Stimulated activated CD8-positive, alpha-beta memory T cell treated with anti-CD3 and anti-CD28 coated beads, Interleukin-12 subunit alpha, Interleukin-12 subunit beta, amount 100 ng/mL, for 24 hours (primary cell): ENCODE measurements at regions not wholly inside any gene's neighbourhood (a gene's known extent, or its start where the extent isn't known, plus 50 kb on each side); places are given as distances from the start of the nearest gene placed in this dataset.

Experiments
- DNase-seq: peaks from one replicate; pipeline ENCODE4 v3.0.0-alpha.2; 2020; ENCODE audit errors: extremely low read depth

DNA sequence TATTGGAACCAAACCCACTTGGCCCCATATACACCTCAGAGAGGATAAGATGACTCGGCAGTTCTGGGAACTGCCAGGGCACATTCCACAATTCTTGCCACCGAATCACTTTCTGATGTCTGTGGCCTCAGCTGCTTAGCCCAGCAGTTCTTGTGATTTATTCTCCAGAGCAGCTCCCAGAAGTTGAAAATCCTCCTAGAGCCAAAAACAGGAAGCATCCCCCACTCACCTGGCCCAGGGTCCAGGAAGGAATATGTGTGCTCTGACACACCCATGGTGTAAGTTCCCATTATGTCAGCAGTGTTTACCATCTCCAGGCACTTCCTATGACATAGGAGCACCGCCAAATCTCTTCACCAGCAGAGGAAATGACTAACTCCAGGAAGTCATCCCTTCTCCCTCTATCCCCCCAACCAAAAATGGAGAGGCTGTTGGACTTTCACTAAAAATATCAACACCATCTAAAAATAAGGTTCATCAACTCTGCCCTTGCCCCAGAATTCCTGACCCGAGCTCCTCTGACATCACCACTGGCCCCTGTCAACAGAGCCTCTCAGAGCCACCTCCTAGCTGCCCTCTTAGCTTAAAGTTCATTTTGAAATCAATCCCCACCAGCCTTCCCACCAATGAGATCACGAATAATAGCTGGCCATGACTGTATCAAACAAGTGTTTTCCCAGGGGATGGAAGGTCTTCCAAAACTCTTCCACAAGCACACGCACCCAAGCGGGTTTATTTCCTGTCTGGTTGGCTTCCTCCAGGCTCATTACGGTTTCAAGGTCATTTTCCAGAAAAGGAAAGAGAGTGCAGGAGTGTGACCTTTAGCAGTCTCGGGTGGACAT is 223.1 kb upstream of the PARD3B start:
- no peak for DNase-seq

DNA sequence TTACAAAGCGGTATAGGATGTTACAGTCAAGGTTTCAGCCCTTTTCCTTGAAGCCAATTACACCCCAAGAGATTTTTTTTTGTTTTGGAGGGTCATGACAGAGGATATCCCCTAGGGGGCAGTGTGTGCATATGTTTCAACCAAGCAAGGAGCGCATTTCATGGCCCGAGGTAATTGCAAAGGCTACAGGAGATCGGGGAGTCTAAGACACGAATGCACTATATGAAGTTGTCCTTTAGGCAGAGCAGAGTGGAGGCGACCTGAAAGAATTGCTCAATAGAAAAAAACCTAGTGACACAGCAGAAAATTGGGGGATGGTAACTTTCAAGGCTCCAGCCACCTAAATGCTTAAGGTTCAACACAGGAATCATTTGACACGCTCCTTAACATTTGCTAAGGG is 219.8 kb upstream of the PARD3B start:
- DNase-seq: no peak

DNA sequence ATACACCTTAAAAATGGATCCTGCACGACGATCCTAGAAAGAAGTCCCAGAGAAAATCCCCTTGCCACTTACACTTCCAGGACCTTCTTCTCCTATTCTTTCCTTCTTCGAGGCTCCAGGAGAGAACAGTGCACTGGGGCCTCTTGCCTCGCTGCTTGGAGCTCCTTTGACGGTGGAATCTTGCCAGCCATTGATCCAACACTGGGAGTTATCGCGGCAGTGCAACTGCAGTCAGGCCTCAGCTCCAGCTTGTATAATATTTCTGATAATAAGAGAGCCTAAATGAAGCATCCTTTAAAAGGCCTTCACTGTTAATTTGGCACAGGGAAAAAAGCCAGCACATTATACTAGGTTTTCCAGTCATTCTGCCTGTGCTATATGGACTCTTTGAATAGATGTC is 216.9 kb upstream of the PARD3B start:
- no peak for DNase-seq

DNA sequence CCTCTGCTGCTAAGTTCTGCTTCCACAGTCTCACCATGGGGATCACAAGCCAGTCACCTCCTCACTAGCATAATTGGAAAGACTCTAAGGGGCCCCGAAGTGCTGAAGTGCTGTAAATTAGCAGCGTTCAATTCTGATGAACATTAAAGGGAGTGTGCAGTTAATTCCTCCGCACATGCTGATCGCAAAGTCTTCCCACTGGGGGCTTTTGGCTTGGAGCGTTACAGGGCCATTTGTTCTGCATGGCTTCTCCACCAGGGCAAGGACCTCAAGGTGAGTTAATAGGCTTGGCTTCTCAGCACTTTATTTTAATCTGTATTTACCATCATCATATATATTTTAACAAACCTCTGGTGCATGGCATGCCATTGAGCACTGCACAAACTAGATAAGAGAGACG is 216.3 kb upstream of the PARD3B start:
- DNase-seq: no peak

DNA sequence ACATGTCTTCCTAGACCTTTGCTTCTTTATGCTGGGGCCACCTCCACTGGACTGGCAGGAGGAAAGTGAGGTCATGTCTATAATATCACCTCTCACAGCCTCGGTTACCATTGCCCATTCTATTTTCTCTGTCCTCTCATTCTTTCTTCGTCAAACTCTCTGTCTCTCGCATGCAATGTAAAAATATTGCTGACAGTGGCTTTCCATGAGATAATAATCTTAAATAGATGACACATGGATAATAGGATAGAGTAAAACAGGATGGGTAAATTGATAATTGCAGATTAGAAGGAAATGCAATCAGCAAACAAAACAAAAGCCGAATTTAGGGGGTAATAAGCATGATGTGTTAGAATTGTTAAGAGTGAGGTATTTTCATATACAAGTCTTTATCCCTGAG is 215.7 kb upstream of the PARD3B start:
- DNase-seq: no peak

DNA sequence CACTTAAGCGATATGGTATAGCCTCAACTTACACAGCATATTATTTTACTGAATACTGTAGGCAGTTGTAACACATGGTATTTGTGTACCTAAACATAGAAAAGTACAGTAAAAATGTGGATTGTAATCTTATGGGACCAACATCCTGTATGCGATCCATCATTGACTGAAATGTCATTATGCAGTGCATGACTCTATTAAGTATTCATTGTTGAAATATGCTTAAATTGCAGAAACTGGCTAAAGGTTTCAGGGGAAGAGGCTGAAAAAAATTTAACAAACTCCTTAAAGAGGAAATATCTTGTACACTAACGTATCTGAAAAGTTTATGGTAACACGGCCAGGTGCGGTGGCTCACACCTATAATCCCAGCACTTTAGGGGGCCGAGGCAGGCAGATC is 214.1 kb upstream of the PARD3B start:
- DNase-seq: no peak

DNA sequence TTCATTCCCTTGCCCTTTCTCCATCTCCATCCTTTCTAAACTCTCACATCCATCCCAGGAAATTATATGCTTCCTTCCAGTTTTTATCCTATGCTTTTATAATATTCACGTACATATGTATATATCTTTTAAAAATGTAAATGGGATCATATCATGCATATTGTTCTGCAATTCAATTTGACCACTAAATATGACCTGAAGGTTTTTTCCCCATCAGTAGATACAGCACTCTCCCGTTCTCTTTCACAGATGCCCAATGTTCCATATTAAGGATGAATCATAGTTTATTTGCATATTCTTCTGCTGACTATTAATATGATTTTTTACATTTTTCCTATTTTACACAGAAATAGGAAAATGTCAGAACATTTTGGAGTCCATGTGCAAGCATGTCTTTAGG is 213.3 kb upstream of the PARD3B start:
- no peak for DNase-seq

DNA sequence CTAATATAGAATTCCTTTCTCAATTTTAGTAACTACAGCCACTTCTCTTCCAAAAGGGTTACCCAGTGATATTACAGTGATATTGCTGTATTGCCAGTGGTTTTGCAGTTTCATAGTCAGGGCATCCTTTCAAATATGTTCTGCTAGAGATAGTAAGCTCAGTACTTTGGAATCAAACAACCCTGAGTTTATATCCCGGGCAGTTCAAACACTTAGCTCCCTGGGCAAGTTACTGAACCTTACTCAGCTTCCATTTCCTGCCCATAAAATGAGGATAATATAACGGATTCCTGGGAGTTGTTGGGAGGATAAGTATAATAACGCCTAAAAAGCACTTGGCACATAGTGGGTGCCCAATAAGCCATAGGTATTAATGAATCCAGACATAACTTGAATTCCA is 212.6 kb upstream of the PARD3B start:
- no peak for DNase-seq

DNA sequence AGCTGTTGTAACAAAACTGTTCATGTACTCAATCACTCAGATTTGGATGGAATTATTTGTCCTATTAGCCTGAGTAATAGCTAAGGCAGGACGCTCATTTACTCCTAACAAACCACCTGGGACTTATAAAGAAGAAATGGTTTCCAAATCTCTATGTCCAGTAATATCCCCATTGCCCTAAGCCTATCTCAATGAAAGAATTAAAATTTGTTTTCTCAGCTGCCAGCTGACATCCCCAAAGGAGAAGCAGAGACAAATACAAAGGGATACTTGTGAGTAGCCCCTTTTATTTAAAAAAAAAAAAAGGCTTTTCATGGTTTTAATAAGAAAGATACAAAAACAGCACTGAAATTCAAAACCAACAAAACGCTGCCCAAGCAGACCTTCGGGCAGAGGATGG is 211.4 kb upstream of the PARD3B start:
- DNase-seq: no peak

DNA sequence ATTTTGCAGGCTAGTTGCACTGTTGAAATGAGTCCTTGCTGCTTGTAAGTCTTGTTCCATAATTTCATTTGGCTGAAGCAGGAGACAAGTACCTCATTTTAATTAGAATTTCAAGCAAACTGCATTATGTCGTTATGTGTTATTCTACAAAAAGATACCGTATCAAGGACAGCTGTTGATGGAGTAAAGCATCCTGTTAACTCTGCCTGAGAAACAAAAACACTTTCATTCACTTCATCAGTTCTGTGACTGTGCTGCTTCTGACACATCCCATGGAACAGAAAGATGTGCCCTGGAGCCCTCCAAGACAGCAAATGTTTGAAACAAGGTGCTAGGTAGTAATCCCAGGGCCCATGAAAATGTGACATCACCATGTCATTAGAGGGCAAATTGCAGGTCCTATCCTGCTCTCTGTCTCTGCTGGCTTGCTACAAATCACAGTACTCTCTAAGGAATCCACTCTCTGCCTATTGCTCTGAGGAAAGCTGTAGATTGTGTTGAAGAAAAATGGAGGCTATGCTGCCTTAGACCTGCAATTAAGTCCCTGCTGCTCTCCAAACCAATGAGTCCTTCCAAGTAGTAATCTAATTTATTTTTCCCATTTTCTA is 209.7 kb upstream of the PARD3B start:
- no peak for DNase-seq

DNA sequence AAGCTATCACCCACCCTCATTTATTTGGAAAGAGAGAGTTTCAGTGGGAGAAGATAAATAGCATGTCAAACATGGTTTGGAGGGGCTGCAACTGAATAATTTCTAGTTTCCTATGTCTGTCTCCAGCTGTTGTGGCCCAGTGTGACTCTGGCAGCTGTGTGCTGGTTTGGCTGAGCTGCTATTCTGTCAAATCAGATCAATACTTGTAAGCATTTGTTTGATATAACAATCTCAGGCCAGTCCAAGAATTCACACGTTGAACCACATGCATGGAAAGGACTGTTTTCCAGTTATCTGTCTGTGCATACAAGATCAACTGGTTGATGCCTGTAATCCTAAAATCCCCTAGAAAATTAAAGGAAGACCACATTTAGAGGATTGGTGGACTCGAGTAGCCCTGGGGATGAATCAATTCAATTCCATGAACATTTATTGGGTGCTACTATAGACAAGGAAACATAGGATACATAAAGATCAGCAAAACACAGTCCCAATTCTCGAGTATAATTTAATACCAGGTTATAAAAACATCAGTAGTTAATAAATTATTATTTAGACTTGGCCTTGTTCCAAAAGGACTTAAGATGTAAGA is 209.0 kb upstream of the PARD3B start:
- DNase-seq: no peak

DNA sequence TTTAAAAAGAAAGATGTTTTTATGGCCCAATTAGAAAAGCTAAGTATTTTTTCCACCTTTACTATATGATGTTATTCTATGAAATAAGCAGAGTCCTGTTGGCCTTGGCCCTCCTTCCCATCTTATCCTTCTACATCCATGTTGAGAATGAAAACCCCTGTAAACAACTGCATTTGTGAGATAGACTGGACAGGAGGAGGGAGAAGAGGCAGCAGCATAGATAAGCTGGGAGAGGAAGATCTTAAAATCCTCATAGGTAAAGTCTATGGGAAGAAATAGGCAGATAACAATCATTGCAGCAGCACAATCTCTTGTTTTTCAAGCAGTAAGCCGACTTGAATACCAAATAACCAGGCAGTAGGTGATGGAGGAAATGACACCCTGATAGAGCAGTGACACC is 207.6 kb upstream of the PARD3B start:
- no peak for DNase-seq

DNA sequence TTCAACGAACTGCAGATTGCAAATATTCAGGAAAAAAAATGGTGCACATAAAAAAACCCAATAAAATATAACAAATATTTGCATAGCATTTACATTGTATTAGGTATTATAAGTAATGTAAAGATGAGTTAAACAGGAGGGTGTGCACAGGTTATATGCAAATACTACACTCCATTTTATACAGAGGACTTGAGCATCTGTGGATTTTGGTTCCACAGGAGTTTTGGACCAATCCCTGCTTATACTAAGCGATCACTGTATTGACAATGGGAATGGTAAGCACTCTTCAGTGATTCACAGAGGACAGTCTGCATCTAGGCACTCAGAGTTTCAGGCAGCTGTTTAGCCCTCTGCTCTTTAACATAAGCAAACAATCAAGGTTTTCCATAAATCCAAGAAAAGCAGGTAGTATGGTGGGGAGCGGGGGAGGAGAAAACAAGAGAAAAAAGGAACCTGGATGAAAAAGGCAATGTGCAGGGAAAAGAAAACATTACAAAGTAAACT is 206.0 kb upstream of the PARD3B start:
- no peak for DNase-seq

DNA sequence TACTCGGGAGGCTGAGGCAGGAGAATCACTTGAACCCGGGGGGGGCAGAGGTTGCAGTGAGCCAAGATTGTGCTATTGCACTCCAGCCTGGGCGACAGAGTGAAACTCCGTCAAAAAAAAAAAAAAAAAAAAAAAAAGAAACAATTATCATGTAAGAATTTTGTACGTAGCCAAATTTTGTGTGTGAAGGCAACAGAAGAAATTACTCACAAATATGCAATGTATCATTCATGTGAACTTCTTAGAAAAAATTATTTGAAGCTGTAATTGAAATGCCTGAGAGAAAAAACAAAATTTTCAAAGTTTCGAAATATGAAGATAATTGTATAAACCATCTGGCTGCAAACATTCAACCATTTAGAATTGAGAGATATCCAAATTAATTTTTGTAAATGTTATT is 204.8 kb upstream of the PARD3B start:
- no peak for DNase-seq

DNA sequence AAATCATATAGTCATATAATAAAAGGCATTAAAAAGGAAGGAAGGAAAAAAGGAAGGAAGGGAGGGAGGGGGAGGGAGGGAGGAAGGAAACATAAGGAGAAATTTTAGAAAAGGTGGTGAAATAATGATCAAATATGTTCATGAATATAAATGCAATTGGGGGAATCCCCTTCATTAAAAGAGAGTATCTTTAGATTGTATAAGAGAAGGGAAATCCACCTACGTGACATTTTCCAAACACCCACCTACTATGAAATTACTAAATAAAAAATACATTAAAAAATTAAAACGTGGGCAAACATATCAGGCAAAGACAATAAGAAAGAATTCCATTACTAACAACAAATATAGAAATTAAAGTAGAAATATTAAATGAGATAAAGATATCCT is 203.4 kb upstream of the PARD3B start:
- DNase-seq: no peak

DNA sequence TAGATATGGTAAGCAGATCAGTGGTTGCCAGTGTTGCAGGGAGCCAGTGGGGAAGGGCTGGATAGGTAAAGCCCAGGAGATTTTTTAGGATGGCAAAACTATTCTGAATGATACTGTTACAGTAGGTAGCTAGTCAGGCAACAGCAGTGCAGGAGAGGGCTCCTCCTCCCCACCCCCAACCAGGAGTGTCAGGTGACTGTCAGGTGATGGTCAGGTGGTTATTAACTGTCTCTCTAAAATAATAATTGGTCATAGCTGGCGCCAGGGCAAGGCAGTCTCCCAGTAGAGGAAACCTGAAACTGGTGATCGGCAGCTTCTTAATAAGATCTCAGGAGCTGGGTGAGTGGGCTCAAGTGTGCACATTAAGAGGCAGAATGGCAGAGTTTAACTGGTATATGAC is 201.6 kb upstream of the PARD3B start:
- no peak for DNase-seq

DNA sequence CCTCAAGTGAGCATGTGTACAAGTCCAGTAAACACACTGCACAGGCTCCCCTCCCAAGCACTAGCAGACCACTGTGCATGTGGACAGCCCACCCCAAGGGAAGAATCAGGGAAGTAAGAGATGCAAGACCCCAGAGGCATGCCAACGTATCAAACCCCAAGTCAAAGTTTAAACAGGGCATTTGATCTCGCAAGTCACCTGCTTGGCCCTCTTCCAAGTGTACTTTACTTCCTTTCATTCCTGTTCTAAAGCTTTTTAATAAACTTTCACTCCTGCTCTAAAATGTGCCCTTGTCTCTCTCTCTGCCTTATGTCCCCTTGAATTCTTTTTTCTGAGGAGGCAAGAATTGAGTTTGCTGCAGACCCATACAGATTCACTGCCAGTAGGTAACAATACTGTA is 201.2 kb upstream of the PARD3B start:
- DNase-seq: no peak

DNA sequence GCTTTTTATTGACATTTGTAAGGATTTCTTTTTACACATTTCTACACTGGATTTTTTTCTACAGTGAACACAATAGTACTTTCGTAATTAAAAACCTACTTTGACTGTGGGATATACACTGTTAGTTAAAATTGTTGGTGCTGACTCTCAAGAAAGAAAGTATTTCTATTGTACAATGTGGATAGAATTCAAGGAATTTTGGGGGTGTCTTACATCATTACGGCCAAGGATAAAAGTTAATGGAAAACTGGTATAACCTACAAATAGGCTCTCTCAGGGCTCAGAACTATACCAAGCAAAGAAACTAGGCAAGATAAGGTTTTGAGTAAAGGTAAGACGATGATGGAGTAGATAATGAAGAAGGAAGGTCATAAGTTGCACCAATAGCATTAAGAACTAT is 198.4 kb upstream of the PARD3B start:
- DNase-seq: no peak

DNA sequence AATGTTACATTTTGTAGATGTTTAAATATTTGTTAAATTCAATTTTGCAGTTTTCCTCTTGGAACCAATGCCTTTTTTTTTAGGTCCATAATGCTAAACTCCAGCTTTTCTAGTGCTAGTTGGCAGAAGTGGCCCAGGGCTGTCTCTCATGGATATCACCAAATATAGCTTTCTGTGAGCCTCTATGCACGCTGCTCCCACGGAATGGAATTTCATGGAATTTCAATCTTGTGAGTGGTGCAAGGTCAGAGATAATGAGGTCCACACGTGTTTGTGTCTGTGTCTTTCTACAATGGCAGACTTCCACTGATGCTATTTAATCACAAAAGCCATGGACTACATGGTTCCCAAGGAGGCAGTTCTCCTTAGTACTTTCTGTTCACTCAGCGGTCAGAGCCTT is 191.5 kb upstream of the PARD3B start:
- no peak for DNase-seq

DNA sequence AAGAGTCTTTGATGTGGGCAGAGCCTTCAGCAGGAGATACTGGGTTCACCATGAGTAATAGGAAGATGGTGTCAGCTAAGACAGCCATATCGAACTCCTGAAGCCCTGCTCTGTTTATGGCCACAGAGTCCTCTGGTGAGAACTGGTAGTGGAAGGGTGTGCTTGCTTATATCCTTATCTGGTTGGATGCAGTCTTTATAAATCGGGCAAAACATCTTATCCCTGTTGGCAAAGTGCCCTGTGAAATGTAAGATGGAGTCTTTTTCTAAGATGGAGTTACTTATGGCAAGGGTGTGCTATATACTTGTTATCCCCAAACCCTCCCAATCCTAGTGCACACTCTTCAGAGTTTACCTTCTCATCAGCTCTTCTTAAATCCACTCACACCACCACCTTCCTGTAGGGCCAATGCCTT is 190.8 kb upstream of the PARD3B start:
- DNase-seq: no peak

DNA sequence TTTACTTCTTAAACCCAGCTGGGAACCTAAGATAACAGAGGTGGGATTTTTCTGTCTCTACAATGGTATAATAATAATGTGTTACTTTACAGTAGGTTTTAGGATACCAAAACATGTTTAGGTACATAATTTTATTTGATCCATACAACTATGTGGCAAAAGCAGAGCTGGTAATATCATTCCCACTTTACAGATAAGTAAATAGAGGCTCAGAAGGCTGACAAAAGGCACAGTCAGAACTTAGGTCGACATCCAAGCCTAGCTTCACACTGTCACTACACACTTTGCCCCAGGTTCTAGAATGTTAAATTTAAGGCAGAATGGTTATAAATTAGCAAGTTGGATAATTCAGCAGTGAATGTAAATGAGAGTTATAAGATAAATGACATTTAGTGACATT is 189.6 kb upstream of the PARD3B start:
- DNase-seq: no peak

DNA sequence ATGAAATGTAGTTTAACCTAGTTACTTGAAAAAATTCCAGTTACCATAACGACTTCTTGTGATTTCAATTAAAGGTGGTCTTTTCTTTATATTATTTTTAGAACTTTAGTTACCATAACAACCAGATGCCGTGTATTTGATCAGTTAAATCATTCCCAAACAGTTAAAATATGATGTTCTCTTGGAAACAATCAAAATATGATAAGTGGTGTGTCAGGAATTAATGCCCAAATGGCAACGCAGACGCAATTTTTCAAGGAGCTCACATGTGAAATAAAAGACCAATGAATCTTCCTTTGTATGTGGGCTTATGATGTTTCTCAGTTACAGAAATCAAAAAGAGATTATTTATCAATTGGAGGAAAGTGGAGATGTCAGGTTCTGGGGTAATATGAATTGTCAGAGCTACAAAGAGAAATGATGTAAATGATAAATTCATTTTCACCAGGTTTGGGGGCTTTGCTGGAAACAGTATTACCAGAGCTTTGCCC is 189.1 kb upstream of the PARD3B start:
- no peak for DNase-seq

DNA sequence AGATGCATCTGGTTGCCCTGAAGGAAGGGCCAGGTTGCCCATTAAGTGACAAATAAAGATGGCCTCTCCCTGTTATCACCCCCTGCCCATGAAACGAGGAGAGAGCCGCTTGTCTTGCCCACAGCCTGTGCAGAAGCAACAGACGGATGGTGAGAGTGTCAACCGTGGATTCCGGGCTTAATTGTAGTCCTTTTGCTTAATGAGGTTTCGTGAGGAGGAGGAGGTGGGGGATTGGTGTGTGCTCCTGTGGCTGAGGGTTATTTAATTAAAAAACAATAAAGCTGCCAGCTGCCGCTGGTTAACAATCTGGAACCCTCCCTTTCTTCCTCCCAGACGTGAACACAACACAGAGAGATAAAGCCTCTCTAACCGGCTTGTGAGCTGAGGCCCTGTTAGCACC is 188.0 kb upstream of the PARD3B start:
- DNase-seq: no peak
